ENCODE measurements at regions not wholly inside any gene's neighbourhood (a gene's known extent, or its start where the extent isn't known, plus 50 kb on each side); places are given as distances from the start of the nearest gene placed in this dataset.

GRCh38 chr1:82790556-82790955 is 989.8 kb downstream of the ADGRL2 start:
- SMC1A ChIA-PET (ENCODE audit: uncharacterized antibody, unreplicated experiment): interaction anchor here (0.8 kb wide), 1 partner anchor 734 kb away, joined by 3 read pairs; no protein-coding TSS in a partner anchor
- no peak overlapping the region for H2AFZ ChIP-seq (ENCODE audit: control insufficient read depth, low read depth, low read length)
- no peaks in the 10 kb centered on the region for H4K20me1 ChIP-seq (ENCODE audit: control insufficient read depth, insufficient read depth)
- CTCF ChIA-PET: no interaction called here
- POLR2A ChIA-PET: no interaction called here
- in situ Hi-C loops (cut with MboI) (no loop called here), intact Hi-C loops (cut with micrococcal nuclease; ENCODE audit: unreplicated experiment) (loop anchor here (5.0 kb wide), 1 partner anchor 52 kb away; no protein-coding TSS in a partner anchor)
- no peak for ATAC-seq
- no TSS peak for BruUV-seq (replicated peaks)
- H3K79me2 ChIP-seq (ENCODE audit: control insufficient read depth, insufficient read depth, low read length): no peaks in the 10 kb centered on the region
- no peaks in the 10 kb centered on the region for H3K4me1 ChIP-seq (ENCODE audit: control insufficient read depth, insufficient read depth, low read length)
- no peak overlapping the region for H3K9ac ChIP-seq (ENCODE audit: control insufficient read depth, insufficient read depth, low read length)
- H3K36me3 ChIP-seq (ENCODE audit: control insufficient read depth in 2 of 2, insufficient read depth in 2 of 2, low read length in 1 of 2): no peaks in the 10 kb centered on the region
- 0% methylated on average over 1 of the region's 1 CpG for WGBS (ENCODE audit: insufficient coverage, insufficient replicate concordance, low lambda C conversion rate, missing lambda C conversion rate)
- no peak overlapping the region for H3K4me3 ChIP-seq
- H3K4me2 ChIP-seq (ENCODE audit: control insufficient read depth, insufficient read depth): no peak overlapping the region
- TF ChIP-seq MXI1 (IDR thresholded peaks at IDR 0.05; ENCODE audit: low read depth, low read length): no peak
- TF ChIP-seq MAX (IDR thresholded peaks at IDR 0.05; ENCODE audit: low read depth, low read length): no peak
- no peaks in the 10 kb centered on the region; the same call in 2 of the 3 replicates for H3K9me3 ChIP-seq (replicated peaks; ENCODE audit: control insufficient read depth, insufficient read depth, low read length)
- no peaks in the 10 kb centered on the region for H3K27me3 ChIP-seq (replicated peaks in 1 of 2; ENCODE audit: control insufficient read depth in 2 of 2, insufficient read depth in 2 of 2, low read length in 1 of 2)
- H3K27ac ChIP-seq (ENCODE audit: control insufficient read depth, insufficient read depth): no peak overlapping the region
- FAIRE-seq: no peak
- RAD21 ChIA-PET (ENCODE audit: unreplicated experiment): no interaction called here
- DNase-seq (ENCODE audit: low read depth, low spot score): no peak

- FAIRE-seq (no peak), DNase-seq (ENCODE audit: low read depth, low spot score) (no peak), ATAC-seq (no peak)
- ChIA-PET SMC1A (ENCODE audit: uncharacterized antibody, unreplicated experiment) (interaction anchor here (1.1 to 1.4 kb wide), 3 partner anchors 11 to 54 kb away, joined by 3 read pairs; no protein-coding TSS in a partner anchor), CTCF (no interaction called here), POLR2A (no interaction called here), RAD21 (ENCODE audit: unreplicated experiment) (no interaction called here)
- no peak for TF ChIP-seq NR2C2 (IDR thresholded peaks at IDR 0.05; ENCODE audit: borderline replicate concordance, control insufficient read depth, insufficient read length, low read depth)
- TF ChIP-seq MEF2A (IDR thresholded peaks at IDR 0.05; ENCODE audit: insufficient read depth, low read depth, low read length): no peak
- no peak for TF ChIP-seq SREBF1 (IDR thresholded peaks at IDR 0.05; ENCODE audit: low read length)
- TF ChIP-seq TCF12 (IDR thresholded peaks at IDR 0.05; ENCODE audit: low read depth, low read length): no peak
- TF ChIP-seq PML (IDR thresholded peaks at IDR 0.05; ENCODE audit: low read length): no peak
- no peak for TF ChIP-seq NFXL1 (IDR thresholded peaks at IDR 0.05; ENCODE audit: borderline replicate concordance)
- no peak for TF ChIP-seq NKRF (conservative IDR thresholded peaks at IDR 0.05)
- TF ChIP-seq SMARCA5 (IDR thresholded peaks at IDR 0.05): no peak
- TF ChIP-seq SMAD1 (IDR thresholded peaks at IDR 0.05; ENCODE audit: low read depth, partially characterized antibody): no peak
- TF ChIP-seq BCL11A (IDR thresholded peaks at IDR 0.05; ENCODE audit: low read depth, low read length): no peak
- no peak for TF ChIP-seq CBFB (IDR thresholded peaks at IDR 0.05; ENCODE audit: low read depth)
- no peak for TF ChIP-seq ZBTB33 (IDR thresholded peaks at IDR 0.05)
- TF ChIP-seq ZNF207 (IDR thresholded peaks at IDR 0.05; ENCODE audit: borderline replicate concordance): no peak
- no peak for TF ChIP-seq SMC3 (IDR thresholded peaks at IDR 0.05; ENCODE audit: borderline replicate concordance, low read length)
- no TSS peak for BruUV-seq (replicated peaks)
- intact Hi-C loops (cut with micrococcal nuclease; ENCODE audit: unreplicated experiment): no loop called here
- H3K4me1 ChIP-seq (ENCODE audit: control insufficient read depth, insufficient read depth, low read length): no peaks in the 10 kb centered on the region
- H3K9ac ChIP-seq (ENCODE audit: control insufficient read depth, insufficient read depth, low read length): no peak overlapping the region
- H3K27me3 ChIP-seq (replicated peaks in 1 of 2; ENCODE audit: control insufficient read depth in 2 of 2, insufficient read depth in 2 of 2, low read length in 1 of 2): no peaks in the 10 kb centered on the region
- H3K4me2 ChIP-seq (ENCODE audit: control insufficient read depth, insufficient read depth): no peak overlapping the region
- no peak overlapping the region for H2AFZ ChIP-seq (ENCODE audit: control insufficient read depth, low read depth, low read length)
- no peak overlapping the region for H3K27ac ChIP-seq (ENCODE audit: control insufficient read depth, insufficient read depth)
- H4K20me1 ChIP-seq (ENCODE audit: control insufficient read depth, insufficient read depth): no peaks in the 10 kb centered on the region
- in situ Hi-C loops (cut with MboI): no loop called here
- 5% methylated on average over 1 of the region's 1 CpG for WGBS (ENCODE audit: insufficient coverage, insufficient replicate concordance, low lambda C conversion rate, missing lambda C conversion rate)
- no peak overlapping the region for H3K4me3 ChIP-seq
- no peaks in the 10 kb centered on the region; the same call in 2 of the 3 replicates for H3K9me3 ChIP-seq (replicated peaks; ENCODE audit: control insufficient read depth, insufficient read depth, low read length)
- no peaks in the 10 kb centered on the region for H3K79me2 ChIP-seq (ENCODE audit: control insufficient read depth, insufficient read depth, low read length)
- H3K36me3 ChIP-seq (ENCODE audit: control insufficient read depth in 2 of 2, insufficient read depth in 2 of 2, low read length in 1 of 2): no peaks in the 10 kb centered on the region
These were observed 987.9 kb downstream of the ADGRL2 start for GRCh38 chr1:82788660-82789059.
